ENCODE measurements at regions not wholly inside any gene's neighbourhood (a gene's known extent, or its start where the extent isn't known, plus 50 kb on each side); places are given as distances from the start of the nearest gene placed in this dataset.

GRCh38 chr2:35530615-35531135, 824.9 kb upstream of the CRIM1 start:
- H3K27me3 Mint-ChIP-seq (ENCODE audit: unreplicated experiment): no peaks in the 10 kb centered on the region
- H3K27ac Mint-ChIP-seq (ENCODE audit: unreplicated experiment): no peak overlapping the region
- no TSS peak for BruUV-seq (replicated peaks)
- H3K36me3 Mint-ChIP-seq (ENCODE audit: insufficient read depth, unreplicated experiment): no peaks in the 10 kb centered on the region
- intact Hi-C loops (cut with micrococcal nuclease; ENCODE audit: unreplicated experiment): no loop called here
- no peak for DNase-seq
- CTCF ChIA-PET: interaction anchor here (0.7 kb wide), 1 partner anchor 330 kb away, joined by 3 read pairs; no protein-coding TSS in a partner anchor
- TF ChIP-seq CTCF (IDR thresholded peaks at IDR 0.05; ENCODE audit: unreplicated experiment): no peak
- no peaks in the 10 kb centered on the region for H3K4me1 Mint-ChIP-seq (ENCODE audit: low read depth, unreplicated experiment)
- no peak overlapping the region for H3K4me3 Mint-ChIP-seq (ENCODE audit: low read depth, unreplicated experiment)
- peaks cover 9% of the 10 kb centered on the region for H3K9me3 Mint-ChIP-seq (ENCODE audit: low read depth, unreplicated experiment)

- intact Hi-C loops (cut with micrococcal nuclease; ENCODE audit: unreplicated experiment): no loop called here
- Mint-ChIP-seq H3K36me3 (ENCODE audit: insufficient read depth, unreplicated experiment) (no peaks in the 10 kb centered on the region), H3K4me1 (ENCODE audit: low read depth, unreplicated experiment) (no peaks in the 10 kb centered on the region), H3K4me3 (ENCODE audit: low read depth, unreplicated experiment) (no peak overlapping the region), H3K9me3 (ENCODE audit: low read depth, unreplicated experiment) (peaks cover 12% of the 10 kb centered on the region), H3K27me3 (ENCODE audit: unreplicated experiment) (no peaks in the 10 kb centered on the region), H3K27ac (ENCODE audit: unreplicated experiment) (no peak overlapping the region)
- TF ChIP-seq CTCF (IDR thresholded peaks at IDR 0.05; ENCODE audit: unreplicated experiment): no peak
- no TSS peak for BruUV-seq (replicated peaks)
- CTCF ChIA-PET: no interaction called here
- DNase-seq: no peak
These were observed 828.8 kb upstream of the CRIM1 start for GRCh38 chr2:35526741-35527140.

GRCh38 chr2:35522450-35522849, 833.1 kb upstream of the CRIM1 start:
- no peak for DNase-seq
- BruUV-seq (replicated peaks): no TSS peak
- Mint-ChIP-seq H3K36me3 (ENCODE audit: insufficient read depth, unreplicated experiment) (no peaks in the 10 kb centered on the region), H3K9me3 (ENCODE audit: low read depth, unreplicated experiment) (peaks cover 11% of the 10 kb centered on the region), H3K4me3 (ENCODE audit: low read depth, unreplicated experiment) (no peak overlapping the region), H3K4me1 (ENCODE audit: low read depth, unreplicated experiment) (no peaks in the 10 kb centered on the region), H3K27me3 (ENCODE audit: unreplicated experiment) (no peaks in the 10 kb centered on the region), H3K27ac (ENCODE audit: unreplicated experiment) (no peak overlapping the region)
- no peak for TF ChIP-seq CTCF (IDR thresholded peaks at IDR 0.05; ENCODE audit: unreplicated experiment)
- CTCF ChIA-PET: no interaction called here
- intact Hi-C loops (cut with micrococcal nuclease; ENCODE audit: unreplicated experiment): no loop called here

- Mint-ChIP-seq H3K36me3 (ENCODE audit: insufficient read depth, unreplicated experiment) (no peaks in the 10 kb centered on the region), H3K4me3 (ENCODE audit: low read depth, unreplicated experiment) (no peak overlapping the region), H3K27me3 (ENCODE audit: unreplicated experiment) (no peaks in the 10 kb centered on the region), H3K9me3 (ENCODE audit: low read depth, unreplicated experiment) (peaks cover 9% of the 10 kb centered on the region), H3K27ac (ENCODE audit: unreplicated experiment) (no peak overlapping the region), H3K4me1 (ENCODE audit: low read depth, unreplicated experiment) (no peaks in the 10 kb centered on the region)
- CTCF ChIA-PET: no interaction called here
- intact Hi-C loops (cut with micrococcal nuclease; ENCODE audit: unreplicated experiment): no loop called here
- no peak for TF ChIP-seq CTCF (IDR thresholded peaks at IDR 0.05; ENCODE audit: unreplicated experiment)
- no peak for DNase-seq
- no TSS peak for BruUV-seq (replicated peaks)
These were observed 844.9 kb upstream of the CRIM1 start for GRCh38 chr2:35510636-35511035.
